GM12874 (cell line): ENCODE measurements at regions not wholly inside any gene's neighbourhood (a gene's known extent, or its start where the extent isn't known, plus 50 kb on each side); places are given as distances from the start of the nearest gene placed in this dataset.

Experiments
- TF ChIP-seq, protein P1 (sequence below): IDR thresholded peaks from 2 replicates; pipeline ENCODE4 v1.5.1; 2011; ENCODE audit warnings: low read depth, mild to moderate bottlenecking, control low read depth, low read length, moderate library complexity; ENCODE audit not compliant: insufficient read depth

DNA sequence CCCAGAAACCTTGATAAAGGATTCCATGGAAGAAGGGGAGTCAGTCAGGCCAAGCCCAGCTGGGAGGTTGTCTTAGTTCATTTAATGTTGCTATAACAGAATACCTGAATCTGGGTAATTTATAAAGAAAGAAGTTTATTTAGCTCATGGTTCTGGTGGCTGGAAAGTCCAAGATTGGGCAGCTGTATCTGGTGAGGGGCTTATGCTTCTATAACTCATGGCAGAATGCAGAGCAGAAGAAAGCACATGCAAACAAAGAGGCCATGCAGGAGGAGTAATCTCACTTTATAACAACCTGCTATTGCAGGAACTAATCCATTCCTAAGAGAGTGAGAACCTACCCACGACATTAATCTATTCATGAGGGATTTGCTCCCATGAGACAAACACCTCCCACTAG is 54.2 kb upstream of the ANKRD1 start:
- TF ChIP-seq, protein P1, sequence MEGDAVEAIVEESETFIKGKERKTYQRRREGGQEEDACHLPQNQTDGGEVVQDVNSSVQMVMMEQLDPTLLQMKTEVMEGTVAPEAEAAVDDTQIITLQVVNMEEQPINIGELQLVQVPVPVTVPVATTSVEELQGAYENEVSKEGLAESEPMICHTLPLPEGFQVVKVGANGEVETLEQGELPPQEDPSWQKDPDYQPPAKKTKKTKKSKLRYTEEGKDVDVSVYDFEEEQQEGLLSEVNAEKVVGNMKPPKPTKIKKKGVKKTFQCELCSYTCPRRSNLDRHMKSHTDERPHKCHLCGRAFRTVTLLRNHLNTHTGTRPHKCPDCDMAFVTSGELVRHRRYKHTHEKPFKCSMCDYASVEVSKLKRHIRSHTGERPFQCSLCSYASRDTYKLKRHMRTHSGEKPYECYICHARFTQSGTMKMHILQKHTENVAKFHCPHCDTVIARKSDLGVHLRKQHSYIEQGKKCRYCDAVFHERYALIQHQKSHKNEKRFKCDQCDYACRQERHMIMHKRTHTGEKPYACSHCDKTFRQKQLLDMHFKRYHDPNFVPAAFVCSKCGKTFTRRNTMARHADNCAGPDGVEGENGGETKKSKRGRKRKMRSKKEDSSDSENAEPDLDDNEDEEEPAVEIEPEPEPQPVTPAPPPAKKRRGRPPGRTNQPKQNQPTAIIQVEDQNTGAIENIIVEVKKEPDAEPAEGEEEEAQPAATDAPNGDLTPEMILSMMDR = no peak

GRCh38 chr10:90977162-90977854 is 56.4 kb upstream of the ANKRD1 start:
- TF ChIP-seq, protein P1 = no peak

DNA sequence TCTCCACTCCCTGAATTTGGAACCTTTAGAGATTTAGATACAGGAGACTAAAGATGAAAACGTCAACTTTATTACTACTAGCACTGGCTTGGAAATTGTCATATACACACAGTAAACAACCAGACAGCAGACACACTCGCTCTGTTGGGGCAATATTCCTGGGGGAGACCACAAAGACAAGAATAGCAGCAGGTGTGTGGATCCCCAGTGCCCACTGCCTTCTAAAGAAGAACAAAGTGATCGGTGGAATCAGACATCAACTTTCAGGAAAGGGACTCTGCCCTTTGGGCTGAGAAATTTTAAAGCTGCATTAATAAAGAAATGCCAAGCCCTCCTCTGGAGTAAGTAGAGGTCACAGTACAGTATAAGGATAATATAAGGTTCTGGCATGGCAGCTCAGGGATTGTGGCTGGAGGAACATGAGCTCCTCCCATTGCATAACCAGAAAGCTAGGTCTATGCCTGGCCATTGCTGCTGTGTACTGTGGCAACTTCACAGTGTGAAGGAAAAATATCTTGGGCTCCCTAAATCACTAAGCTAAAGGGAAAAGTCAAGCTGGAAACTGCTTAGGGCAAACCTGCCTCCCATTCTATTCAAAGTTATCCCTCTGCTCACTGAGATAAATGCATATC is 57.1 kb upstream of the ANKRD1 start:
- TF ChIP-seq, protein P1 = no peak

DNA sequence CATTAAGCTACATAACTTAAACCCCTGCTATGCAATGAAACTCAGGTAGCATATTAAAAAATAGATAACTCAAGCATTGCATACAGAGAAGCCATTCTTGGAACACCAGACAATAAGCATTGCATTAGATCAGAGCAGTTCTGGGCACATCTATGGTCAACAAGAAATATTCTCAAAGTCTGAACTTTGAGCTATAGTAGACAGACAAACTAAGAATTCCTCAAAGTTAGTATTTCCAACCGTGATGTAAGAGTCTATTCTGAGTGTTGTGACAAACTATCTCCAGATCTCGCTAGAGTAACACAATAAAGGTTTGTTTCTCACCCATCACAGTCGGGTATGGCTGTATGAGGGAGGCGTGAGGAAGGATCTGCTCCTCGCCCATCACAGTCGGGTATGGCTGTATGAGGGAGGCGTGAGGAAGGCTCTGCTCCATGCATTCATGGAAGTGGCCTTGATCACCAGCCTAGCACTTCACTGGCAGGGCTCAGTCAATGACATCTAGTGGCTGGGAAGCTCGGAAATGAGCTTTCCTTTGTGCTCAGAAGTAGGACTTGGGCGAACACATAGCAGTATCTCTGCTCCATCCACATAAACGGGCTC is 61.6 kb upstream of the ANKRD1 start:
- TF ChIP-seq, protein P1 = no peak

DNA sequence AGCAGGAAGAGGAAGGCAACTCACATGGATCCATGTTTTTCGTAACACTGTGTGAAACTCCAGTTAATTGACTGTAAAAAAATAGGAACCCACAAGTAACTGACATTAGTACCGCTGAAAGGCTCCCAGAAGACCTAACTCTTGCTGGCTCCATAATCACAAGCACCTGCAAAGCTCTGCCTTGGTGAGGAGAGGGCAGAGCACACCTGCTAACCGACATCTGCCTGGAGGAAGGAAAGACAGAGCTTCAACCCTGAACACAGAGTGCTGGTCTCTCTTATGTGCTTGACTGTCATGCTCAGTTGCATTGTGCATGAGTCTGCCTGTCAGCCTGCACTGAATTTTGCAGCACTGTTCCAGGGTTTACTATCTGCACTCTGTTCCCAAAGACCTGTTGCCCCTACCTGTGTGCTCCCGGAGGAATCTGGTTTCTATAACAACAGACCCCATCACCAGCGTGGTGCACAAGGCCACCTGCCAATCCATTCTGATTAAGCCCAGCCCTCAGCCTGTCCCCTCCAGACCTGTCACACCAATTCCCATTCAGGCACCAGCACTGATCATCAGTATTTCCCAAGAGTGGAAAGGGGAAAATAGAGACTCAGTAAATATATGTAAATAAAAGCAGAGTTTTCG is 63.1 kb upstream of the ANKRD1 start:
- TF ChIP-seq, protein P1 = no peak

- TF ChIP-seq, protein P1 = no peak
Measured at GRCh38 chr10:90984898-90985297, 64.0 kb upstream of the ANKRD1 start.

DNA sequence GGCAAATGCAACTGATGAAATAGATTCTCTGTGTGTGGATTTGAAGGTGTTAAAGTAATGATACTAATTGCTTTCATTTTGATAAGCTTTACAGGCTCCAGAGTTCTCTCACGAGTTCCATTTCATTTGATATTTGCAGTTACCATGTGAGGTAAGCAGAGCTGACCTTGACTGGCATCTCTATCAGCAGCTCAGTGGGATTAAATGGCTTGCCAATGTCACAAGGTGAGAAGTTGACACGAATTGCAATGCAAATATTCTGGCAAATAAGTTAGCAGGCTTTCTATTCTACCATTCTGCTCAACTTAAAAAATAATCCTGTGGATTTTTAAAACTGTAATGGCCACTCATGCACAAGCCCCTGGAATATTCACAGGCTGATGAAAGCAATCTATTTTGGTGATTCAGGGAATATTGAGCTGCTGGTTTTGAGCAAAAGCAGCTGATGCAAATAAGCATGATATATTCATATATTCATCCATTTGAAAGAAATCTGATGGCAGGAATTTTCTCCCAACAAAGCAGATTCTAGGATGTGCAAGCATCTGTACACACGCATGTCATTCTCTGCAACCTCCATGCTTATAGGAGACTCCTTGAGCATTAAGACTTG is 64.5 kb upstream of the ANKRD1 start:
- TF ChIP-seq, protein P1 = no peak
